ENCODE measurements at regions not wholly inside any gene's neighbourhood (a gene's known extent, or its start where the extent isn't known, plus 50 kb on each side); places are given as distances from the start of the nearest gene placed in this dataset.
A peak's percentile ranks its signal among the peaks of the same experiment; 100 is the strongest.
"Not testable (repeated sequence)": the region's sequence is repeated elsewhere in the genome, so short reads cannot be mapped to it uniquely, and the experiment has no call there.

GRCh38 chr3:80734920-80735319 lies 967.1 kb upstream of the ROBO1 start:
- no peak for DNase-seq (ENCODE audit: low spot score)

GRCh38 chr3:80734483-80734882 lies 966.7 kb upstream of the ROBO1 start:
- DNase-seq (ENCODE audit: low spot score) = no peak

- DNase-seq (ENCODE audit: low spot score) = no peak
These were observed 965.9 kb upstream of the ROBO1 start for GRCh38 chr3:80733522-80734176.

- not testable (repeated sequence) for DNase-seq (ENCODE audit: low spot score)
These were observed 959.8 kb upstream of the ROBO1 start for GRCh38 chr3:80727561-80727960.

GRCh38 chr3:80709597-80710322 lies 942.0 kb upstream of the ROBO1 start:
- DNase-seq (ENCODE audit: low spot score) = not testable (repeated sequence)

GRCh38 chr3:80705290-80705689 lies 937.5 kb upstream of the ROBO1 start:
- DNase-seq (ENCODE audit: low spot score) = no peak

- no peak for DNase-seq (ENCODE audit: low spot score)
These were observed 933.6 kb upstream of the ROBO1 start for GRCh38 chr3:80701349-80701748.

GRCh38 chr3:80697291-80697690 lies 929.5 kb upstream of the ROBO1 start:
- no peak for DNase-seq (ENCODE audit: low spot score)

- no peak for DNase-seq (ENCODE audit: low spot score)
These were observed 928.5 kb upstream of the ROBO1 start for GRCh38 chr3:80696280-80696679.

GRCh38 chr3:80688814-80689213 lies 921.0 kb upstream of the ROBO1 start:
- peak; percentile 1 for DNase-seq (ENCODE audit: low spot score)

GRCh38 chr3:80682951-80683350 lies 915.2 kb upstream of the ROBO1 start:
- no peak for DNase-seq (ENCODE audit: low spot score)

- no peak for DNase-seq (ENCODE audit: low spot score)
These were observed 914.4 kb upstream of the ROBO1 start for GRCh38 chr3:80682235-80682634.

GRCh38 chr3:80677796-80678195 lies 910.0 kb upstream of the ROBO1 start:
- DNase-seq (ENCODE audit: low spot score) = no peak

GRCh38 chr3:80676866-80677265 lies 909.1 kb upstream of the ROBO1 start:
- no peak for DNase-seq (ENCODE audit: low spot score)

- no peak for DNase-seq (ENCODE audit: low spot score)
These were observed 908.5 kb upstream of the ROBO1 start for GRCh38 chr3:80676261-80676660.

GRCh38 chr3:80675790-80676189 lies 908.0 kb upstream of the ROBO1 start:
- DNase-seq (ENCODE audit: low spot score) = no peak

- DNase-seq (ENCODE audit: low spot score) = no peak
These were observed 900.9 kb upstream of the ROBO1 start for GRCh38 chr3:80668600-80669294.

GRCh38 chr3:80668100-80668499 lies 900.3 kb upstream of the ROBO1 start:
- no peak for DNase-seq (ENCODE audit: low spot score)

- no peak for DNase-seq (ENCODE audit: low spot score)
These were observed 895.6 kb upstream of the ROBO1 start for GRCh38 chr3:80663426-80663825.

- no peak for DNase-seq (ENCODE audit: low spot score)
These were observed 887.4 kb upstream of the ROBO1 start for GRCh38 chr3:80655216-80655615.

- no peak for DNase-seq (ENCODE audit: low spot score)
These were observed 881.4 kb upstream of the ROBO1 start for GRCh38 chr3:80649170-80649569.

GRCh38 chr3:80643421-80643820 lies 875.6 kb upstream of the ROBO1 start:
- DNase-seq (ENCODE audit: low spot score) = no peak

All from NAMALWA (cell line).